ENCODE measurements at regions not wholly inside any gene's neighbourhood (a gene's known extent, or its start where the extent isn't known, plus 50 kb on each side); places are given as distances from the start of the nearest gene placed in this dataset.
"Not testable (repeated sequence)": the region's sequence is repeated elsewhere in the genome, so short reads cannot be mapped to it uniquely, and the experiment has no call there.

DNA sequence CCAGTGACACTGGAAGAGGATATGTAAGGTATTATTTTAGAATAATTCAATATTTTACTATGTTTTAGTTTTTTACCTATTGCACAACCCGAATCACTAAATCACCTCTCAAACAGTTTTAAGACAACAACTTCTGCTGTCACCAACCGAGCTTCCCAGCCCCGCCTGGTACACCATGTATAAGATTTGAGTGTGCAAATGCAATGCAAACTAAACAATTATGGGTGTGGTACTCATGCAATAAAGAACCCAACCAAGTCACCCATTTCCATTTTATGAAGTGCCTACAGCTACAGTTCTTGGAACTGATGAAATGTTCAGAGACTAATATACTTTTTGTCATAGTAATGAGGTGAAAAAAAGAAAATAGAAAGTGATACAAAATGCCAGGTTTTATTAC, 256.2 kb downstream of the TAFA4 start:
- DNase-seq: no peak

DNA sequence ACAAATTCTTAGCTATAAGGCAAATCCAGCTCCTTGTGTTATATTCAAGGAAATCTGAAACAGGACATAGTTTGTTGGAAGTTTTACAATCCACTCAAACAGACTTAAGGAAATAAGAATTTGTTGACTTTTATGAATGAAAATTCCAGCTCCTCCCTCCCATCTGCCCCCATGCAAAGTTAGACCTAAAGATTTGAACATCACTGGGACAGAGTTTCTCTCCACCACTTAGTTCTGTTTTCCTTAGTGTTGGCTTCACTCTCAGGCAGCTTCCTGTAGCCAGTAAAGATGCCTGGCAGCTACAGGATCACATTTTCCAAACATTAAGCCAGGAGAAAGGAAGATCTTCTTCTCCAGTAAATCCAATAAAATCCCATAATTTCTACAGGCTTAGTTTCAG, 265.0 kb downstream of the TAFA4 start:
- DNase-seq: no peak

DNA sequence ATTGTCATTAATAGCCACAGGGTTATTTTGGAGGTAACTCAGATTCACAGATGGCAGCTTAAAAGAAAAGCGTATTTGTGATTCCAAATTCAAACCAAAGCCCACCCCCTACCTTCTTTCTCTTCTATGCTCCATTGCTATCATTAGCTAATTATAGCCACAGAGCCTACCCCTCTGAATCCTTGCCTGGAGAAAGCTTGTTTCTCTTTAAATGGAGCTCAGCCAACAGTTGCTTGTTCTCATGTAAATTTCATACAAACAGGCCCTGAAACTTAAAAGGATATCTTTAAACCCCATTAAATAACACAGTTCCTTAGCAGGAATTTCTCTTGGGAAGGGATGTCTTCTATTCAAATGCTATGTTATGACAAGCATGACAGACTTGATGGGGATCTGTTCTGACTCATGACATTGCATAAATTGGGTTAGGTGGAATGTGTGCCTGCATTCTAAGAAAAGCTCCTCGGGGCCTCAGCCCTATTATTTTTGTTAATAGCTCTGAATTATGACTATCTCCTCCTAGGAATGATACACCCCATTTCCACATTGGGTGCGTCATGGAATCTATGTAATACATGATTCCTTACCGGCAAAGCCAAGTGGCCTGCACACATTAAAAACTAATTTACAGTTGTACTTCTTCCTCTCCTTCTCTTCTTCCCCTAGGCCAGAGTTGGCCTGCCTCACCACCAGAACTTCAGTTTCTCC, 265.8 kb downstream of the TAFA4 start:
- DNase-seq: no peak

DNA sequence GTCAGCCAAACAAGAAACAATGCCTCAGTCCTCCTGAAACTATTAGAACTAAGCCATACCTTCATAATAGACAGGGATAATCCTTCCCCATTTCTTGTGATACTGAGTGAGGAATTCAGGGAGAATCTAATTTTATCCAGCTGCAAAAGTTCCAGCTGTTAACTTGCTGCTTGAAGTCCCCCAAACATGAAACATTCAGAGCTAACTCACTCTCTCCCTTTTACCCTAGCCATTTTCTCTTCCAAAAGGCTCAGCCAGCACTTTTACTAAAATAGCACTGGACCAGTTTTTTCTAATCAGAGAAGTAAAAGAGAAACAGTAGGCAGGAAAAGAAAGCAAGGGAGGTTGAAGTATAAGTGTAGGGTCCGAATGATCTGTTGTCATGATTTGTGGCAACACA, 268.1 kb downstream of the TAFA4 start:
- DNase-seq: no peak

DNA sequence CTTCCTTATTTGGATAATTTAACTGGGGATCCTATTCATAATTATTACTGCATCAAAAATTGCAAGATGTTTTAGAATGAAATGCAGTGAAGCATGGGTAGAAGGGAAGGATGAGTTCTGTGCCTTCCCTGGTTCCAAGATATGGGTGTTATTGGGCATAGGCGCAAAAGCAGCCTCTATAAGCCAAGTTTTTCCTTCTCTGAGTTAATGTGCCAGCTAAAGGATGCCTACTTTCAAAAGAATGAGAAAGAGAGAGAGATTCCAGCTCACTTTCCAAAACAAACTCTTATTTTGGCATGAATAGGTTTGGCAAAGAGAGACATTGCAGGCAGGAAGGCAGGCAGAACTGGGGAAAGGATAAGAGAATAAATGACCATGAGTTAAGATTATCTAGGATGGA, 270.2 kb downstream of the TAFA4 start:
- DNase-seq: no peak

DNA sequence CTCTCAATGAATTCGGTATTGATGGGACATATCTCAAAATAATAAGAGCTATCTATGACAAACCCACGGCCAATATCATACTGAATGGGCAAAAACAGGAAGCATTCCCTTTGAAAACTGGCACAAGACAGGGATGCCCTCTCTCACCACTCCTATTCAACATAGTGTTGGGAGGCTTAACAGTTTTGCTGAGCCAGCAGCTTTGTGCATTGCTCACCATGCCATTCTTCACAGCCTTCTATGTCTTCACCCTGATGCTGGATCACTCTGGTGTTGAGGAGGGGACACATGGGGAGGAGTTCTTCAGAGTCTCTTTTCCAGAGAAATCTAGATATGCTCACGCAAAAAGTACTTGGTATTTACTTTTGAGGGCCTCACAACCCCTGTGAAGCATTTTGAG, 281.7 kb downstream of the TAFA4 start:
- not testable (repeated sequence) for DNase-seq

DNA sequence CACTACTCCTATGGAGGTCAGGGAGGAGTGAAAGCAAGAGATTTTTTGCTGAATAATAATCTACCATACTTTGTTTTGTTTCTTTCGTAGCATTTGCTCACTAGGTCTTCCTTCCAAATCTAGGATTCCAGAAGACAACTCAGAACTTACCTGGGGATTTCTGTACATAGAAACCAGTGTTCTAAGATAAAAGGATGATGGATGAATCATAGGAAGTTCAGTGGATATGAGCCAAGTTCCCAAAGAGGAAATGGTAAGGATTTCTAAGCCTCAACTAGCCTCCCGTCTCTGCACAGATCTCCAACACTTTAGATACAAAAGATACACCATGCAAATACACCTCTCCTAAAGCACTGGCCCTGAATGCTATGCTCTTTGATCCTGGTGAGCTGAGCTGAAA, 283.9 kb downstream of the TAFA4 start:
- no peak for DNase-seq

DNA sequence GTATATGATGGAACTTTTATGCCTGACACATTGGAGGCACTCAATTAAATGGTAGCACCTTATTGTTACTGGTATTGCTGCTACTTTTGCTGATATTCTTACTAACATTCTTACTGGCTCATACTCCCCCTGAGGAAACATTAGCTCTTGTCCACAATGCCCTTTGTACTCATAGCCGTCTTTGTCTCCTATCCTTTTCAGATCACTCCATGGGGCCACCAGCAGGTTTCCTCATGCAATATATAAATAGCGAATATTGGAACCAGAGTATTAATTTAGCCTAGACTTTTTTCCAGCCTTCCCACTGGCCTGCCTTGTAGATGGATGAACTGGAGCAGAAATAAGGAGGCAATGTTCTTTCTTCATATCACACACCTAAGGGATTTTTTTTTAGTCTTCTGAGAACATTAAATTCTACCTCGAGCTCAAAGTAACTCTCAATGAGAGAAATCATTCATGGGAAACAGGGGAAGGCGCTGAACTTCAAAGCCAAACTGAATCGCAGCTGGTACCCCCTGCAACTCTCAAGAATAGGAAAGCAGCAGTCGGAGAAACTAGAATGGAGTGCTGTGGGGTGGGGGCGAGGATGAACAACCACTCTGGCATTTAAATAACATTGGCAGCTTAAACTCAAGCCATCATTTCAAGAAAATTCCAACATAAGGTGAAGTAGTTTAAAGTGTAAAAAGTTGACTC, 300.3 kb downstream of the TAFA4 start:
- DNase-seq: no peak

DNA sequence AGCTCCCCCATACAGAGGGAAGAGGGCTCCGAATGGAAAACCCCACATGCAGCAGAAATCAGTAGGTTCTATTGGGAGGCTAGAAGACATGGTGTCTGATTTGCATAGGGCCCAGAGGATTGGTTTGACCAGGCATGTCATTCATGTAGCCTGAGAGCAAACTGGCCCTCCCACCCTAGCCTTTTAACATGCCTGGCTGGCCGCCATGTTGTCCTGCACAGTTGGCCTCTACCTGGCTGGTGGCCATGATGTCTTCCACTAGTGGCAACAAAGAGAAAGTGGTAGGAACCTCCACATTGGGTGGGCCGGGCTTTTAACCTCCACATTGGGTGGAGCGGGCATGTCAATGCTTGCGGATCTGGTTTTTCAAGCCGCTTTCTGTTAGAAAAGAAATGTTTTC, 312.1 kb downstream of the TAFA4 start:
- DNase-seq: no peak

DNA sequence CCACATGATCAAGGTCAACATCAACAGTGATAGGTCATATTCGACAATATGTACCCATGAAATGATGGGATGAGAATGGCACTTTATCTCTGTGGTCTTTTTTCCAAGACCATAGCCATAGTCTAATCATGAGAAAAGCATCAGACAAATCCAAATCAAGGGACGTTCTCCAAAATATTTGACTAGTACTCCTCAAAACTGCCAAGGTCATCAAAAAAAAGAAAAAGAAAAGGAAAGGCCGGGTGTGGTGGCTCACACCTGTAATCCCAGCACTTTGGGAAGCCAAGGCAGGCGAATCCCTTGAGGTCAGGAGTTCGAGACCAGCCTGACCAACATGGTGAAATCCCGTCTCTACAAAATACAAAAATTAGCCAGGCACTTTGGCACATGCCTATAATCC, 318.3 kb downstream of the TAFA4 start:
- no peak for DNase-seq

DNA sequence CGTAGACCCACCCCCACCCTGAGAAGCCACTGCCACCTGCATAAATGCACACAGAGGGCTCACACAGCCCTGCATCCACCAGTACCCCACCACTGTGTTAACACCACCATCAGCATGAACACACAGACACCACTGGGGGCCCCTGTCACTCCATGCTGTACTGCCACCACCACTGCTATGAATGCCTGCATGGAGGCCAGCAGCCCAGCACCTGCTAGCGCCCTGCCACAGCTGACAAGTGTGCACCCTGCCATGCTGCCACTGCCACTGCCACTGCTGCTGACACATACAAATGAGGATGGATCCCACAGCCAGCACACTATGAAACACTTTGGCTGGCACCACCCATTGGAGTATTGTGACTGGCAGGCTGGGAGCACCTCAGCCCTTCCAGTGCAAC, 361.0 kb downstream of the TAFA4 start:
- no peak for DNase-seq

DNA sequence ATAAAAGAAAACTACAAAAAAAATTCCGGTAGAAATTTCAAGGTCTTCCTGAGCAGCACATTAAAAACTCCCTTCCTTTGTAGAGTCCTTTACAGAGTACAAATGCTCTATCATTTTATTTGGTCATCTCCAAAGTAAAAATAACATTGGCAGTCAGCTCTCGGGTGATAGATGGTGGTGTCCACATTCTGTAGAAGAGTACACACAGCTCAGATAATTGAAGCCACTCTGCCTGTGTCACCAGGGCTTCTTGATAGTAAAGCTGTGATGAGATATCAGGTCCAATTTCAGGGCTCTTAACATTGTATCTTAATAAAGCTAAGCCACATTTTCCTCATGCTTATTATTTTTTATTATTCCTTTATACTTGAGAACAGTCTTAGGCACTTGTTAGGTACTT, 371.6 kb downstream of the TAFA4 start:
- DNase-seq: no peak

DNA sequence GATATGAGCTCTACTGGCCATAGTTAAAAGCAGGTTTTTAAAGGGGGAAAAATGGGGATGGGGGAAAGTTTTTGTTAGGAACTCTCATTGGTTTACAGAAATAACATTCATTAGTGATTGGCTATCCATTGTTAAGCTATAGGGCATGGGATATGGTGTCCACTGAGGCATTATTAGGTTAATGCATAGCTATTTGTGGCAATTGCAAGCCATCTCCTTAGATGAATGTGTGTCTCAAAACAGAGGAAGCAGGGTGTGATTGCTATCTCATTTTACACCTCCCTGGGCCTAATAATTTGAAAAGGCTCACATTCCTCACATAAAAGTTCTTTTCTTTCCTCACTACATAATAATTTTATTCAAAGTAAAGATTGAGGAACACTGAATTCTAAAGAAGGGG, 396.6 kb downstream of the TAFA4 start:
- DNase-seq: no peak

DNA sequence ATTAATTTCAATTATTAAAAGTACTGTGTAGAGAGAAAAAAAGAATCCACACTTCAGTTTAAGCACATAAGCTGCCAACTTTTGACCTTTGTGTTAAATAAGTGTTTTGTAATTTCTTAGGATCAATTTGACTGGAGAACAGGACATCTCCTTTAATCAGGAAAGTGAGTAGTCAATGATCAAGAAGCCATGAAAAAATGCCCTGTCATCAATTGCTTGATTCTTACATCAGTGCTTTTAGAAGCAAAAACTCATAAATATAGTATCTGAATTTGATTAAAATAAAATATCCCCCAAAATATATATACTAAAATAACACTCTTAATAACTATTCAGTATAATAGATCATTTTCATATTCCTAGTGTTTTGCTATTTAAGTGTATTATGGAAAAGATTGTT, 409.0 kb downstream of the TAFA4 start:
- DNase-seq: no peak

DNA sequence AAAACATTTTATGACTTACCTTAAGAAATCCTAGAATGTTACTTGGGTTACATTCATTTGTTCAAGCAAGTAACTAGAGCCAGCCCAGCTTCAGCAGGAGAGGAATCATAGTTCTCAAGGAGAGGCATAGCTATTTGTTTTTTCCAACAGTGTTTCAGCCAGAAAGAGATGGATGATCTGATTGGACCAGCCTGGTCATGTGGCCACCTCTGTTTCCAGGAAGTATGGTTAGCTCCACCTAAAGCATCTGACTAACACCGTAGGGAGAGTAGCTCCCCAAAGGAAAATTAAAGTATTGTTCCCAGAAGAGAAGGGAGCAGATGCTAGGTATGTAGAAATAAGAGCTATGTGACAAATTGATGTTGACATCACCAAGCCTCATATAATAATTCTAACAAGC, 417.1 kb downstream of the TAFA4 start:
- DNase-seq: no peak

DNA sequence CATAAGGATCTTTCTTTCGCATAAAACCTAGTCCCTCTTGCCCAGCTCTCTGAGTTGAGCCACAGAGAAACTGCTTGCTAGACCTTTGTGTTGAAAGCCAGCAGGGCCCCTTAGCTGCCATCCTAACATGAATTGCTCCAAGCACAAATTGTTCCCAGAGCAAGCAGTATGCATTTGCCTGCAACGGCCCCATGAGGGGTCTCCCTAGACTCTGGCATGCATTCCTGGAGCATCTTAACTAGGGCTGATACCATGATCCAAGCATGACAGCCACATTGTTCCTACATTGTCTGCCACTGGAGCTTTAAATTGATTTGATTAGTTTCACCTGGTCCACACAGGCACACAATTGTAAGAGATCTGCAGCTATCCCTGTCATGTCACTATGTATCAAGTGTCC, 428.1 kb downstream of the TAFA4 start:
- no peak for DNase-seq

DNA sequence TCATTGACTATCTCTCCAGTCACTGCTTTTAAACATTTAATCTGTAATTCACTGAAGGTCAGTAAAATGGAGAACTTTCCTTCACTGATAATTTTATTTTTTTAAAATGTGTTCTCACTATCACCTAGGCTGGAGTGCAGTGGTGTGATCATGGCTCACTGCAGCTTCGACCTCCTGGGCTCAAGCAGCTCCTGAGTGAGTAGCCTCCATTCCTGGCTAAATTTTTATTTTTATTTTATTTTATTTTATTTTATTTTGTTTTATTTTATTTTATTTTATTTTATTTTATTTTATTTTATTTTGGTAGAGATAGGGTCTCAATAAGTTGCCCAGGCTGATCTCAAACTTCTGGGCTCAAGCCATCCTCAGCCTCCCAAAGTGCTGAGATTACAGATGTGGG, 446.5 kb downstream of the TAFA4 start:
- DNase-seq: not testable (repeated sequence)

DNA sequence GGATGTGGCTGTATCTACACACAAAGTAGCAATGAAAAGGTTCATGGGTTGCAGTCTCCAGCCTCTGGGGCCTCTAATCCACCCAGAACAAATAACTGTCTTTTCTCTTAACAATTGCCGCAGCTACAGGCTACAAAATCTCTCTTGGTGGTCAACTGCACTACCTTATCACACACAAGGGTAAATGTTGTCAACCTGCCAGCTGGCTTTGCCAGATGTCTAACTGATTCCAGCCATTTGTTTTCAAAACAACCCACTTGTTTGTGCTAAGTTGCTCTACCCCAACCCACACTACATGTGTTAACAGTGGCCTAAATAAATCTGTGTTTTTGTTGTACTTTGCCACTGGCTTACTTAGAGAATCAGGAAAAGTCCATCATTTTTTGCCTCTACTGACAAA, 447.3 kb downstream of the TAFA4 start:
- DNase-seq: no peak

DNA sequence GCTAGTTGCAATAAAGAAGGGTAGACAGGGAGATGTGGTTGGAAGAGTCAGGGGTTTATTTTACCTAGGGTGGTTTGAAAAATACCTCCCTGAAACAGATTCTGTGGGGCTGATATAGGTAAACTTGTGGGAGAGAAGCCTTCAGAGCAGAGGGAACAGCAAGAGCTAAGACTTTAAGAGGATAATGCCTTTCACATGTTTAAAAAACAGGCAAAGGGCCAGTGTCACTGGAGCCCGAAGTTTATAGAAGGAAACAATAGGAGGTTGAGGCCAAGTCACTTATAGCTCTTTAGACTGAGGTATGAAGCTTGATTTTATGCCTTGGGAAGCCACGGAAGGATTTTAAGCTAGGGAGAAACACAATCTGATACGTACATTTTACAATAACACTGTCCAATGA, 448.7 kb downstream of the TAFA4 start:
- DNase-seq: no peak

DNA sequence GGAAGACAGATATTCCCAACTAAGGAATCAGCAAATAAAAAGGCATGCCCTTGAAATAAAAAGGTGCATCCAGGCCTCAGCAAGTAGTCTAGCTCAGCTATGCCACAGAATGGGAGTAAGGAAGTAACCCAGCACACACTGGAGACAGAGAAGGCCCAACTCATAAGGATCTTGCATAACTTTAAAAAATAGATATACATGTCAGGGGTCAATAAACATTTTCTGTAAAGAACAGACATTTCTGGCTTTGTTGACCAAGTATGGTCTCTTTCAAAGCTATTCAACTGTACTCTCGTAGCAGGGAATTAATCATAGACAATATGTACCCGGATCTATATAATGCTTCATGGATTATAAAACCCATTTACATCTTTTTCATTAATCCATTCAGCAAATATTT, 449.3 kb downstream of the TAFA4 start:
- DNase-seq: no peak

DNA sequence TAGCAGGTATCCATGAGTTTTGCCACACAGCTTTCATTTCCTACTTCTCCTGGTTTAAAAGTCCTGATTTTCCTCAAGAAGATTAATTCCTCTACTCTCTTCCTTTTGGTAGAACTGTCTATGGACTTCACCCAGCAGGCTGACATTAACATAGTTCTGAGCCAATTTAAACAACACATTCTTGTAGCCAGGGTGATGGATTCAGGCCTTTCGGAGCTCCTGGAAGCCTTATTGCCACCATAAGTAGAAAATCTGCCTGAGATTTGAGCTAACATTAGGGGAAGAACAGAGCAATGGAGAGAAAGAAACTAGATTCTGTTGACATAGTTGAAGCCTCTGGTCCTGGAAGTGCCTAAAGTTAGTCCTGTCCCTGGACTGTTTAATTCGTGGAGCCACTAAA, 449.8 kb downstream of the TAFA4 start:
- DNase-seq: no peak

DNA sequence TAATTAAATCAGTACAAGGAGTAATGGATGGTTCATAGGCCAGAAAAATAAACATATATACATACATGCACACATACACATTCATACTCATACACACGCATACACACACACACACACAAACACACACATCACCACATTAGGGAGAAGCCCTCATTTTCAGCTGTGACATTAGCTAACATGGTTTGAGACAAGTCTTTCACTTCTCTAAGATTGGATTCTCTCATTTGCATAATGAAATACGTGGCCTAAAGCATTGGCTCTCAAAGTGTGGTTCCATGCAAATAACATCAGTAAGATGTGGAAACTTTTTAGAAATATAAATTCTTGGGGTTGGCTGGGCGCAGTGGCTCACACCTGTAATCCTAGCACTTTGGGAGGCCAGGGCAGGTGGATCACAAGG, 452.6 kb downstream of the TAFA4 start:
- no peak for DNase-seq

DNA sequence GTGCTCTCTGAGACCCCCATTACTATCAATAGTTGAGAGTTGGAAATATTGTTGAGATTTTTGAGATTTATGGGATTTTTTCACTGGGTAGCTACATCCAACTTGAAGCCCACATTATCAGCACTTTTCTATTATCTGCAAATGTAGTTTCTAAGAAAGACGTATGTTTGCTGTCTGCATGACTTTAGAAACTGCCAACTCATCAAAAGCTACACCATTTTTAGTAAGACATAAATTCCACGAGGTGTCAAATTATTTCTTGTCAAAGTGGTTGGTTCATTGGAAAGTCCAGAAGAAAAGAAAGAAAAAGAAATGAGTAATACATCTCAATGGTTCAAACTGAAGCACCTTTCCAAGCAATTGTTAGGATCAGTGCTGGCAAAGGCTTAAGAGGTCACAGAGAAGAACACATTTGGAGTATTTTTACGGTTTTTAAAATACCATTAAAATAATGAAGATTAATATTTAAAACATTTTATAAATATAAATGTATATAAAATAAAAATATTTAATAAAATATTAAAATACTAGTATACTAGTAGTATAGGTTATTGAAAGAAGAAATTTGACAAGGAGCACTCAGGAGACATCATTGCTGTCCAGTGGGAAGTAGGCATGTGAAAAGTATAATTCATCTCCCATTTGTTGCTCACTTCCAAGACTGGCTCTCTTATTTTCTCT, 463.5 kb downstream of the TAFA4 start:
- no peak for DNase-seq

DNA sequence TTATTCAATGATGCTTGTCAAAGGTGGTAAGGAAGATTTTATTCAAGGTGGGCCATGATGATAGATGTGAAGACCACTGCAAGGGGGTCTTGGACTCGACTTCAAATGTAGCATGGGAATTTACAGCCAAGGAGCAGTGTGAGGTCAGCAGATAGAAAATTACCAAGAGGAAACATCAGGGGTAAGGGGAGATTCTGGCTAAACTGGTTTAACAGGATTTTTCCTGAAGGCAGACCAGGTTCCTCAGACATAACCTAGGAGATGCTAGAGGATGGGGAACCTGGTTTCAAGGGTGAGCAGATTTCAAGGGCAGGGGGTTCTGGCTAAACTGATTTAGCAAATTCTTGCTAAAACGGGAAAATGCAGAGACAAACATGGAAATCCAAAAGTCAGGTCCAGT, 464.9 kb downstream of the TAFA4 start:
- DNase-seq: no peak

DNA sequence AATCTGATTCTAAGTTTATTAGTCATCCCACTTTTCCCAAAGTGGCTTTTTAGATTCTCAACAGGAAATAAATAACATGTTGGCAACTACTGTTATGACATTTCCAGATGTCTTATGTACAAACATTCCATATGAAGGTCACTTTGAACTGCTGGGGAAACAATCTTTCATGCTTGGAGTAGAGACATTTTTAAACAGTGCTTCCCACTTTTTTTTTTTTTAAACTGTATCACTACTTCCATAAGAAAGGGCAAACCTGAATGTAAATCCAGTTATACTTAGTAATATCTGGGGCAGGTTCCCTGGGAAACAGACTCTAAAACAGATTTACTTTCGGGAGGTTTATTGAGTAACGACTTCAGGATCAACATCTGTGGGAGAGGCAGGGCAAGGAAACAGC, 473.8 kb downstream of the TAFA4 start:
- DNase-seq: no peak

All from DMS 273 treated with DMSO at 0.1 percent for 48 hours (cell line).